Esophagus muscularis mucosa (tissue), 3 donors: ENCODE measurements at regions not wholly inside any gene's neighbourhood (a gene's known extent, or its start where the extent isn't known, plus 50 kb on each side); places are given as distances from the start of the nearest gene placed in this dataset.

Experiments
- CTCF ChIP-seq, 3 experiments: fragments of 200-600 bp in 2 of 3; fragments of 450-650 bp in 1 of 3; sonication (generic) in 2 of 3; IDR thresholded peaks; one replicate each; pipeline ENCODE4 v1.5.1; 2017 to 2019; ENCODE audit warnings: antibody characterized with exemption in 3 of 3, mild to moderate bottlenecking in 2 of 3, moderate library complexity in 1 of 3
- POLR2A ChIP-seq: fragments of 450-650 bp; IDR thresholded peaks from one replicate; pipeline ENCODE4 v1.6.1; 2017; ENCODE audit warnings: antibody characterized with exemption, moderate library complexity, mild to moderate bottlenecking, low read depth

DNA sequence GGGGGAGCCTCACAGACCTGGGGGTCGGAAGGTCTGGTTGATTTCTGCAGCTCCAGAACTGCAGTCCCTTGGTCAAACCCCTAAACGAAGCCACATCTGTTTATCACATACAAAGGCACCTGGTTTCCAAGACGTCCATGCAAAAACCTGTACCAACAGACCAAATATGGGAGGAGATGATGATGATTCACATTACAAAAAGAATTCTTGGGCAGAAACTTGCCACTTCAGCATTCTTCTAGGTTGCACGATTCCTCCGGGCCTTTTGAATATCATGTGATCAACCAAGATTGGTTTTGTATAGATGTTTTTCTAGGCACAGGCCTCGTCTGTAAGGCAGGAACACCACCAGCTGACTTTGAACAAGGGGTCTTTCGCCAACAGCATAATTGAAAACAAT lies 466.3 kb downstream of the SOX9 start:
- TF ChIP-seq CTCF (IDR thresholded peaks at IDR 0.05), result no peak
- TF ChIP-seq POLR2A, result no peak
